SK-N-SH treated with all-trans-retinoic acid at 6 μM for 48 hours (cell line): ENCODE measurements at regions not wholly inside any gene's neighbourhood (a gene's known extent, or its start where the extent isn't known, plus 50 kb on each side); places are given as distances from the start of the nearest gene placed in this dataset.

ENCODE experiments used
- ATAC-seq: fragments of 200-7000 bp; cut with Tn5 transposase; 3 replicates; pipeline ENCODE4 v1.9.1; 2020; ENCODE audit warnings: mild to moderate bottlenecking, moderate library complexity
- ARNTL ChIP-seq: fragments of 450-650 bp; formaldehyde crosslinking; IDR thresholded peaks from 2 replicates; pipeline ENCODE4 v1.5.0; 2020; ENCODE audit warnings: low read depth, mild to moderate bottlenecking, moderate library complexity, borderline replicate concordance
- CREB5 ChIP-seq: fragments of 250-450 bp; sonication (Bioruptor Pico); IDR thresholded peaks from 2 replicates; pipeline ENCODE4 v1.5.1; 2020; ENCODE audit warnings: low read depth, mild to moderate bottlenecking, moderate library complexity
- CSDC2 ChIP-seq: fragments of 250-450 bp; sonication (Bioruptor Pico); IDR thresholded peaks from 2 replicates; pipeline ENCODE4 v1.5.0; 2020; ENCODE audit warnings: mild to moderate bottlenecking, moderate library complexity
- ESRRG ChIP-seq: fragments of 250-450 bp; sonication (Bioruptor Pico); IDR thresholded peaks from 2 replicates; pipeline ENCODE4 v1.6.1; 2021; ENCODE audit warnings: mild to moderate bottlenecking
- GLIS3 ChIP-seq: fragments of 250-450 bp; sonication (Bioruptor Pico); IDR thresholded peaks from 2 replicates; pipeline ENCODE4 v1.5.0; 2020; ENCODE audit warnings: mild to moderate bottlenecking, moderate library complexity
- ISL1 ChIP-seq: fragments of 250-450 bp; sonication (Bioruptor Pico); IDR thresholded peaks from 2 replicates; pipeline ENCODE4 v2.1.2; 2022; ENCODE audit warnings: mild to moderate bottlenecking, moderate library complexity
- OSR1 ChIP-seq: fragments of 250-450 bp; sonication (Bioruptor Pico); IDR thresholded peaks from 2 replicates; pipeline ENCODE4 v1.8.0; 2022; ENCODE audit warnings: moderate library complexity, mild to moderate bottlenecking, inconsistent platforms
- PATZ1 ChIP-seq: fragments of 250-450 bp; sonication (Bioruptor Pico); IDR thresholded peaks from 2 replicates; pipeline ENCODE4 v1.8.0; 2020; ENCODE audit warnings: mild to moderate bottlenecking, moderate library complexity, borderline replicate concordance
- POU6F1 ChIP-seq: fragments of 250-450 bp; sonication (Bioruptor Pico); IDR thresholded peaks from 2 replicates; pipeline ENCODE4 v1.8.0; 2021; ENCODE audit warnings: low read depth, mild to moderate bottlenecking, moderate library complexity, borderline replicate concordance
- PPARA ChIP-seq: fragments of 250-450 bp; sonication (Bioruptor Pico); IDR thresholded peaks from 2 replicates; pipeline ENCODE4 v1.5.0; 2020; ENCODE audit warnings: mild to moderate bottlenecking, borderline replicate concordance
- RARB ChIP-seq: fragments of 250-450 bp; sonication (Bioruptor Pico); IDR thresholded peaks from 2 replicates; pipeline ENCODE4 v1.8.0; 2021; ENCODE audit warnings: mild to moderate bottlenecking, moderate library complexity
- SNAI2 ChIP-seq: fragments of 250-450 bp; sonication (Bioruptor Pico); IDR thresholded peaks from 2 replicates; pipeline ENCODE4 v1.5.0; 2020; ENCODE audit warnings: mild to moderate bottlenecking, moderate library complexity
- TCF4 ChIP-seq: fragments of 250-450 bp; sonication (Bioruptor Pico); IDR thresholded peaks from 2 replicates; pipeline ENCODE4 v1.8.0; 2021; ENCODE audit warnings: mild to moderate bottlenecking, moderate library complexity, borderline replicate concordance
- TOX ChIP-seq: fragments of 250-450 bp; sonication (Bioruptor Pico); IDR thresholded peaks from 2 replicates; pipeline ENCODE4 v1.8.0; 2021; ENCODE audit warnings: mild to moderate bottlenecking, moderate library complexity, borderline replicate concordance
- TSHZ2 ChIP-seq: fragments of 250-450 bp; sonication (Bioruptor Pico); IDR thresholded peaks from 2 replicates; pipeline ENCODE4 v1.5.0; 2020; ENCODE audit warnings: mild to moderate bottlenecking, moderate library complexity
- ZC3H10 ChIP-seq: fragments of 250-450 bp; sonication (Bioruptor Pico); IDR thresholded peaks from 2 replicates; pipeline ENCODE4 v1.5.1; 2021; ENCODE audit warnings: mild to moderate bottlenecking, moderate library complexity
- ZFP3 ChIP-seq: fragments of 250-450 bp; sonication (Bioruptor Pico); IDR thresholded peaks from 2 replicates; pipeline ENCODE4 v1.5.0; 2020; ENCODE audit warnings: mild to moderate bottlenecking, moderate library complexity
- ZFP30 ChIP-seq: fragments of 450-650 bp; formaldehyde crosslinking; IDR thresholded peaks from 2 replicates; pipeline ENCODE4 v1.5.0; 2022; ENCODE audit warnings: mild to moderate bottlenecking, moderate library complexity
- ZNF565 ChIP-seq: fragments of 450-650 bp; formaldehyde crosslinking; conservative IDR thresholded peaks from 2 replicates; pipeline ENCODE4 v1.5.0; 2020; ENCODE audit warnings: low read depth, mild to moderate bottlenecking, moderate library complexity
- ZNF70 ChIP-seq: fragments of 450-650 bp; formaldehyde crosslinking; IDR thresholded peaks from 2 replicates; pipeline ENCODE4 v1.5.0; 2020; ENCODE audit warnings: mild to moderate bottlenecking, moderate library complexity
- ZNF8 ChIP-seq: fragments of 450-650 bp; formaldehyde crosslinking; IDR thresholded peaks from 2 replicates; pipeline ENCODE4 v1.5.0; 2020; ENCODE audit warnings: mild to moderate bottlenecking, moderate library complexity

GRCh38 chr5:52453176-52453575 lies 334.5 kb upstream of the ITGA1 start (continued):
- TF ChIP-seq ZNF70 (CRISPR knock-in tag), result no peak
- TF ChIP-seq, all 23 proteins: peak for 0

GRCh38 chr5:52455920-52456319 lies 331.8 kb upstream of the ITGA1 start:
- TF ChIP-seq ZC3H10 (CRISPR knock-in tag) (no peak), ZNF8 (CRISPR knock-in tag) (no peak), ZFP30 (CRISPR knock-in tag) (no peak), TCF4 (CRISPR knock-in tag) (no peak), GLIS3 (CRISPR knock-in tag) (no peak), ZNF565 (CRISPR knock-in tag) (no peak), PATZ1 (no peak), SNAI2 (CRISPR knock-in tag) (no peak), ARNTL (no peak), OSR1 (no peak), ZFP3 (CRISPR knock-in tag) (no peak), TOX (CRISPR knock-in tag) (no peak), TSHZ2 (CRISPR knock-in tag) (no peak), CSDC2 (CRISPR knock-in tag) (no peak)
- ATAC-seq, result no peak

GRCh38 chr5:52457810-52458209 lies 329.9 kb upstream of the ITGA1 start:
- ATAC-seq, result no peak
- TF ChIP-seq GLIS3 (CRISPR knock-in tag) (no peak), OSR1 (no peak), ZFP3 (CRISPR knock-in tag) (no peak)
- TF ChIP-seq, all 23 proteins: peak for 0

- ATAC-seq, result no peak
Observed at GRCh38 chr5:52466113-52466512, 321.6 kb upstream of the ITGA1 start.

More at GRCh38 chr5:52466113-52466512, 321.6 kb upstream of the ITGA1 start:
- no peak for TF ChIP-seq ZFP3 (CRISPR knock-in tag)
- no peak for TF ChIP-seq CSDC2 (CRISPR knock-in tag)
- no peak for TF ChIP-seq SNAI2 (CRISPR knock-in tag)
- TF ChIP-seq RARB (CRISPR knock-in tag), result no peak
- no peak for TF ChIP-seq TOX (CRISPR knock-in tag)
- TF ChIP-seq TCF4 (CRISPR knock-in tag), result no peak
- no peak for TF ChIP-seq ZNF8 (CRISPR knock-in tag)
- TF ChIP-seq TSHZ2 (CRISPR knock-in tag), result no peak
- TF ChIP-seq ARNTL, result no peak
- TF ChIP-seq ISL1 (CRISPR knock-in tag), result no peak
- TF ChIP-seq PATZ1, result no peak
- TF ChIP-seq CREB5 (CRISPR knock-in tag), result no peak
- no peak for TF ChIP-seq ZNF70 (CRISPR knock-in tag)
- TF ChIP-seq ZC3H10 (CRISPR knock-in tag), result no peak
- no peak for TF ChIP-seq ESRRG (CRISPR knock-in tag)
- TF ChIP-seq PPARA (CRISPR knock-in tag), result no peak
- TF ChIP-seq POU6F1, result no peak
- TF ChIP-seq, all 23 proteins: peak for 0
